ENCODE measurements at regions not wholly inside any gene's neighbourhood (a gene's known extent, or its start where the extent isn't known, plus 50 kb on each side); places are given as distances from the start of the nearest gene placed in this dataset.

GRCh38 chr11:33631749-33632091 lies 68.9 kb downstream of the C11orf91 start:
- TF ChIP-seq CTCF (conservative IDR thresholded peaks at IDR 0.05 in 1 of 2, IDR thresholded peaks at IDR 0.05 in 1 of 2; ENCODE audit: extremely low read depth in 1 of 2, insufficient read depth in 1 of 2, low read depth in 1 of 2, low read length in 2 of 2) (no peak), EZH2 (IDR thresholded peaks at IDR 0.05; ENCODE audit: borderline replicate concordance, low read length) (no peak)

Data from mammary epithelial cell (primary cell).